ENCODE measurements at regions not wholly inside any gene's neighbourhood (a gene's known extent, or its start where the extent isn't known, plus 50 kb on each side); places are given as distances from the start of the nearest gene placed in this dataset.

DNA sequence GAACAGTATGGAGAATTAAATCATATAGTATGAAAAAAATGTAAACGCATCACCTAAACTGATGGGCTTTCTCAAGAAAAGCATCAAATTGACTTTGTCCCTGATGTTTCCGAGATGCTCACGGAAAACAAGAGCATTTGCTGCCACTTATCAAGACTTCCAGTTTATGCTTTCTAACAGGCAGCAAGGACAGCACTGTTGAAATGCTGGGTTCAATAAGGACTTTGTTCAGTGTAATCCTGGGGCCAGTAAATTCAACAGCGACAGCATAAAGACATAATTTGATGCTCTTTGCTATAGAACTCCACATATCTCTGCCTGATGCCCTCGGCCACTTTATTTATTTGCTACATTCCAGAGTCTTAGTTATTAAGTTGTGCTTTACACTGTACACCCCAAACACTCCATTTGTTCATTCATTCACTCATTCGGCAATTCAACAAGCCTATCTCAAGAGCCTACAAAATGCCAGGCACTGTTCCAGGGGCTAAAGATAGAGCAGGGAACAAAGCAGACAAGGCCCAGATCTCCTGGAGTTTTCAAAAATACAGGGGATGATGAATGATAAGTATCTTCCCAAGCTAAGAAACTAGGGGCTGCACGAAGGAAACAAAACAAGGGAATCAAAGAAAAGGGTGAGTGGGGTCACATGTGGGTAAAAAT, 294.6 kb downstream of the ZNF608 start:
- TF ChIP-seq POLR2A (IDR thresholded peaks at IDR 0.05; ENCODE audit: borderline replicate concordance, extremely low read depth, insufficient read depth, insufficient read length) (no peak), CTCF (IDR thresholded peaks at IDR 0.05 in 2 of 3, conservative IDR thresholded peaks at IDR 0.05 in 1 of 3; ENCODE audit: borderline replicate concordance in 1 of 3, insufficient read depth in 1 of 3, low read depth in 2 of 3, low read length in 2 of 3) (no peak), YY1 (IDR thresholded peaks at IDR 0.05; ENCODE audit: extremely low read depth, insufficient replicate concordance, low read depth, low read length) (no peak), SIN3A (IDR thresholded peaks at IDR 0.05; ENCODE audit: low read depth) (no peak), ZNF274 (IDR thresholded peaks at IDR 0.05; ENCODE audit: low read depth, low read length) (no peak), EZH2 (IDR thresholded peaks at IDR 0.05) (no peak), RAD21 (IDR thresholded peaks at IDR 0.05; ENCODE audit: low read depth) (no peak)

All from HCT116 (cell line).